ENCODE measurements at regions not wholly inside any gene's neighbourhood (a gene's known extent, or its start where the extent isn't known, plus 50 kb on each side); places are given as distances from the start of the nearest gene placed in this dataset.

- TF ChIP-seq CTCF (IDR thresholded peaks at IDR 0.05) (no peak), ZFX (IDR thresholded peaks at IDR 0.05; ENCODE audit: borderline replicate concordance) (no peak)
Measured at GRCh38 chr13:62158520-62158919, 742.9 kb upstream of the PCDH20 start.

Data from 22Rv1 (cell line).